IMR-90 (cell line): ENCODE measurements at regions not wholly inside any gene's neighbourhood (a gene's known extent, or its start where the extent isn't known, plus 50 kb on each side); places are given as distances from the start of the nearest gene placed in this dataset.

Experiments used
- CTCF ChIP-seq: conservative IDR thresholded peaks from 2 replicates; pipeline ENCODE4 v1.5.1; 2012; ENCODE audit warnings: mild to moderate bottlenecking, low read depth, low read length, improper control_type of control experiment
- POLR2A ChIP-seq: IDR thresholded peaks from 2 replicates; pipeline ENCODE4 v1.6.1; 2012; ENCODE audit warnings: mild to moderate bottlenecking, low read depth, low read length
- RAD21 ChIP-seq: IDR thresholded peaks from 2 replicates; pipeline ENCODE4 v1.6.1; 2012; ENCODE audit warnings: low read length, improper control_type of control experiment
- RCOR1 ChIP-seq: IDR thresholded peaks from 2 replicates; pipeline ENCODE4 v1.6.1; 2012; ENCODE audit warnings: mild to moderate bottlenecking, low read length, improper control_type of control experiment; ENCODE audit not compliant: insufficient replicate concordance
- SMC3 ChIP-seq: fragments of 150-350 bp; IDR thresholded peaks from 2 replicates; pipeline ENCODE4 v1.6.1; 2016; ENCODE audit warnings: low read depth, mild to moderate bottlenecking, antibody characterized with exemption, low read length, moderate library complexity

DNA sequence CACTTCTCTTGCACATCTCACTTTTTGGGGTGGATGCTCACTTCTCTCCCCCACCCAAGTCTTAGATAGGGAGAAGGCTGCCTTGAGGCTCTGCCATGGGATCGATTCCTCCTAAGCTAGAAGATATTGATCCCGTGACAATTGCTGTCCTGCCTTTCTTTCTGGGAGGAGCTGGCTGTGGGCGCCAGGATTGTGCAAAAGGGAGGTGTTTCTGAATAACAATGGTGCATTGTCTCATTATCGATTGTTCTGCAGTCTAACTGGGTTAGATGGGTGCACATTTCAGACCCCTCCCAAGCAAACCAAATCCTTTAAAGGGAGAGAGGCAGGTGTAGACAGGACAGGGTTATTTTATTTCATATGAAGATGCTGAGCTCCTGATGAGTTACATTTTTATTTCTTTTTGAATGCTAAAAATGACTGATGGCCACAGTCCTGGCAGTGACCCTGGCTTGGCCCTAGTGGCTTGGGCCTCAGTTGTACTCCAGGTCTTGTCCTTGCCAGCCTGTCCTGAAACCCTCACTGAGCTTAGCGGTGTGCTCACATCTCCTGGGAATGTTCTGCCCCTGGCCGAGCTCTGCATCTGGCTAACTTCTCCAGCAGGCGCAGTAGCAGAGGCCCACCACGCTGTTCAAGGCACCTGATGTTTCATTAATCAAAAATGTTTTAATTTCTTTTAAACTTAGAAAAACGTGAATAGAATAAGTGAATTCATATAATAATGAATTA is 99.0 kb upstream of the KAZN start:
- TF ChIP-seq SMC3, result no peak
- TF ChIP-seq CTCF, result no peak
- TF ChIP-seq RCOR1, result no peak
- no peak for TF ChIP-seq RAD21
- TF ChIP-seq POLR2A, result no peak
